HepG2 (cell line): ENCODE measurements at regions not wholly inside any gene's neighbourhood (a gene's known extent, or its start where the extent isn't known, plus 50 kb on each side); places are given as distances from the start of the nearest gene placed in this dataset.

Experiments used
- ATAC-seq: fragments of 200-7000 bp; cut with Tn5 transposase; 3 replicates; pipeline ENCODE4 v1.9.1; 2020; ENCODE audit warnings: mild to moderate bottlenecking, moderate library complexity
- BruUV-seq: library from RNA; stranded (reverse); fragments of 400-500 nt; replicated peaks from 2 replicates; lab custom pipeline; 2021; lab: Mats Ljungman, UMichigan
- CTCF ChIA-PET: fragments of 300-600 bp; formaldehyde crosslinking; extraction: SDS; loops from one replicate; lab custom pipeline; 2021; ENCODE audit warnings: low total read pairs, inconsistent platforms, low intra/inter-chr PET ratio; lab: Yijun Ruan, JAX
- POLR2A ChIA-PET: fragments of 350-600 bp; sonication (Branson Sonifier 250); formaldehyde crosslinking; loops from one replicate; lab custom pipeline; 2020; ENCODE audit warnings: antibody characterized with exemption, inconsistent platforms; lab: Yijun Ruan, JAX
- DNase-seq: peaks from one replicate; pipeline ENCODE4 v3.0.0-alpha.2; 2015; ENCODE audit warnings: low spot score
- FAIRE-seq: peaks from 3 replicates; lab custom pipeline; 2011; peaks lifted over from hg19 to GRCh38; lab: Jason Lieb, UNC
- H2AFZ ChIP-seq: one replicate; pipeline ENCODE4 v1.6.1; 2011; ENCODE audit warnings: low read length, inconsistent platforms
- H3K27ac ChIP-seq: fragments of 300-600 bp; 3 replicates; pipeline ENCODE4 v1.8.0; 2011; ENCODE audit warnings: mixed run types, mild to moderate bottlenecking, mixed read lengths, low read length, inconsistent platforms; ENCODE audit not compliant: insufficient read depth; ENCODE audit errors: extremely low read length
- H3K27me3 ChIP-seq, 2 experiments: fragments of 200-600 bp in 1 of 2; 2 replicates in 1 of 2; 3 replicates in 1 of 2; pipeline versions ENCODE4 v1.6.0 to v1.8.0; 2011; ENCODE audit warnings: low read length in 2 of 2, mild to moderate bottlenecking in 2 of 2, moderate library complexity in 2 of 2, inconsistent platforms in 1 of 2; ENCODE audit not compliant: insufficient read depth in 2 of 2, control insufficient read depth in 1 of 2
- H3K36me3 ChIP-seq, 2 experiments: fragments of 200-600 bp in 1 of 2; replicated peaks in 1 of 2; 2 replicates in 1 of 2; 3 replicates in 1 of 2; pipeline versions ENCODE4 v1.5.1 to v1.8.0; 2011; ENCODE audit warnings: low read length in 2 of 2, inconsistent platforms in 1 of 2; ENCODE audit not compliant: insufficient read depth in 2 of 2, control insufficient read depth in 1 of 2
- H3K4me1 ChIP-seq: 2 replicates; pipeline ENCODE4 v1.5.1; 2012; ENCODE audit warnings: low read length, inconsistent platforms; ENCODE audit not compliant: insufficient read depth
- H3K4me2 ChIP-seq: 2 replicates; pipeline ENCODE4 v1.6.0; 2011; ENCODE audit warnings: low read depth, low read length, inconsistent platforms
- H3K4me3 ChIP-seq, 3 experiments: fragments of 200-600 bp in 1 of 3; sonication (generic), shearing (Covaris generic) in 1 of 3; replicated peaks in 1 of 3; 2 replicates each; pipeline ENCODE4 v1.5.1; 2011 to 2016; ENCODE audit warnings: low read length in 3 of 3, inconsistent platforms in 2 of 3, low read depth in 2 of 3, mild to moderate bottlenecking in 2 of 3, control low read depth in 1 of 3, mixed read lengths in 1 of 3; ENCODE audit not compliant: insufficient read depth in 1 of 3
- H3K79me2 ChIP-seq: one replicate; pipeline ENCODE4 v1.6.1; 2011; ENCODE audit warnings: low read length, inconsistent platforms; ENCODE audit not compliant: insufficient read depth
- H3K9ac ChIP-seq: 2 replicates; pipeline ENCODE4 v1.6.0; 2011; ENCODE audit warnings: mild to moderate bottlenecking, low read depth, low read length, inconsistent platforms; ENCODE audit not compliant: insufficient read depth
- H3K9me3 ChIP-seq: 2 replicates; pipeline ENCODE4 v1.5.1; 2012; ENCODE audit warnings: mild to moderate bottlenecking, low read length
- H4K20me1 ChIP-seq: 2 replicates; pipeline ENCODE4 v1.6.0; 2011; ENCODE audit warnings: inconsistent platforms, mild to moderate bottlenecking, low read length, moderate library complexity; ENCODE audit not compliant: insufficient read depth
- AKNA ChIP-seq: sonication (generic); formaldehyde crosslinking; IDR thresholded peaks from 2 replicates; pipeline ENCODE4 v1.4.0; 2020; ENCODE audit warnings: missing genetic modification reagents, borderline replicate concordance
- FOXO4 ChIP-seq: sonication (generic); formaldehyde crosslinking; conservative IDR thresholded peaks from 2 replicates; pipeline ENCODE4 v1.8.1; 2023; ENCODE audit warnings: missing genetic modification reagents
- ZFX ChIP-seq: sonication (generic); formaldehyde crosslinking; IDR thresholded peaks from 2 replicates; pipeline ENCODE4 v1.4.0; 2020; ENCODE audit warnings: mild to moderate bottlenecking, low read depth, missing genetic modification reagents, moderate library complexity
- ZNF276 ChIP-seq: sonication (generic); formaldehyde crosslinking; IDR thresholded peaks from 2 replicates; pipeline ENCODE4 v1.4.0; 2020; ENCODE audit warnings: mild to moderate bottlenecking, low read depth, missing genetic modification reagents
- WGBS: methylation state at CpG from one replicate; pipeline ENCODE4 v1.1.6; 2017; ENCODE audit warnings: low lambda C conversion rate; 5-methylcytosine and 5-hydroxymethylcytosine counted together
- in situ Hi-C: cut with HindIII; loops from 2 replicates; pipeline ENCODE4 v1.10.0; 2017; ENCODE audit warnings: low pct_unique_long_range_greater_than_20kb; ENCODE audit not compliant: extremely low pct_ligation_motif_present
- intact Hi-C: fragments of 100-400 bp; cut with micrococcal nuclease; formaldehyde crosslinking; loops from one replicate; pipeline ENCODE4 v1.10.0; 2022; ENCODE audit not compliant: unreplicated experiment

GRCh38 chr10:43006490-43006889 is 70.4 kb upstream of the RET start:
- peaks cover 0 to 2% of the 10 kb centered on the region in 2 experiments; a peak in 2 of 5 replicates for H3K27me3 ChIP-seq
- H3K9me3 ChIP-seq = no peaks in the 10 kb centered on the region
- H3K9ac ChIP-seq = no peak overlapping the region
- no peaks in the 10 kb centered on the region for H3K79me2 ChIP-seq
- in situ Hi-C loops (no loop called here), intact Hi-C loops (no loop called here)
- POLR2A ChIA-PET = no interaction called here
- H3K4me1 ChIP-seq = no peaks in the 10 kb centered on the region
- no peak for FAIRE-seq
- H2AFZ ChIP-seq = no peak overlapping the region
- no peak for ATAC-seq
- BruUV-seq = no TSS peak
- H3K36me3 ChIP-seq = no peaks in the 10 kb centered on the region
- no peak for DNase-seq
- CTCF ChIA-PET = no interaction called here
- TF ChIP-seq ZFX (no peak), FOXO4 (CRISPR knock-in tag) (no peak), AKNA (CRISPR knock-in tag) (no peak), ZNF276 (CRISPR knock-in tag) (no peak)
- no peak overlapping the region for H3K4me3 ChIP-seq
- WGBS = 3% methylated on average over 1 of the region's 1 CpG
- no peak overlapping the region for H3K27ac ChIP-seq
- H3K4me2 ChIP-seq = no peak overlapping the region
- no peaks in the 10 kb centered on the region for H4K20me1 ChIP-seq
